Stomach (tissue), 4 donors: ENCODE measurements at regions not wholly inside any gene's neighbourhood (a gene's known extent, or its start where the extent isn't known, plus 50 kb on each side); places are given as distances from the start of the nearest gene placed in this dataset.

Experiments
- POLR2AphosphoS5 ChIP-seq, 3 donors: sonication (generic); formaldehyde crosslinking; IDR thresholded peaks; one replicate each; pipeline ENCODE4 v1.6.1; 2016; ENCODE audit warnings: antibody characterized with exemption in 3 of 3
- TF ChIP-seq, protein P1 (sequence below), 7 experiments: fragments of 450-650 bp in 4 of 7; fragments of 200-600 bp in 3 of 7; sonication (generic) in 3 of 7; IDR thresholded peaks; one replicate each; pipeline ENCODE4 v1.5.1; 2016 to 2019; ENCODE audit warnings: antibody characterized with exemption in 7 of 7, control low read depth in 2 of 7, mild to moderate bottlenecking in 1 of 7

DNA sequence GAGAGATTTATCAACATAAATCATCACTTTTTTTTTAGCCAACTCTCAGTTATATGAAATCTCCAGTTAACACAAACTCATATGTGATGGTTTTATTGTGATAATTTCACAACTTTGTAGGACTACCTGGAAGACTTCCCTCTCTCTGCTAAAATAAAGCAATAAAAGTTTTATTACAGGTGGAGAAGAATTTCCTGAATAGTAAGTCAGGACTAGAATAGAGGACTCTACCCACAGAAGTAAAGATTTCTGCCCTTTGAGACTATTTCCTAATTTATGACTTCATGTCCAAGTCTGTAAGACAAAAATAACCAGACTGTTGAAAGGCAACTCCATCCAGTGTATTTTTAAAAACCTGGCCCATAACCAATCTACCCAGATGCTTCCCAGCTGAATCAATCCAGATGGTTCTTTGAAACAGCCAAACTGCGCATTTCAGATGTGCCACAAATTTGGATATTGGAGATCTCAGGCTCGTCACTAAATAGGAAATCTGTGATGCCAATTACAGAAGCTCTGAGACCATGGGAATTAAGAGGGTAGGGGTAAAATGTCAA lies 234.0 kb upstream of the NMUR2 start:
- TF ChIP-seq, protein P1, sequence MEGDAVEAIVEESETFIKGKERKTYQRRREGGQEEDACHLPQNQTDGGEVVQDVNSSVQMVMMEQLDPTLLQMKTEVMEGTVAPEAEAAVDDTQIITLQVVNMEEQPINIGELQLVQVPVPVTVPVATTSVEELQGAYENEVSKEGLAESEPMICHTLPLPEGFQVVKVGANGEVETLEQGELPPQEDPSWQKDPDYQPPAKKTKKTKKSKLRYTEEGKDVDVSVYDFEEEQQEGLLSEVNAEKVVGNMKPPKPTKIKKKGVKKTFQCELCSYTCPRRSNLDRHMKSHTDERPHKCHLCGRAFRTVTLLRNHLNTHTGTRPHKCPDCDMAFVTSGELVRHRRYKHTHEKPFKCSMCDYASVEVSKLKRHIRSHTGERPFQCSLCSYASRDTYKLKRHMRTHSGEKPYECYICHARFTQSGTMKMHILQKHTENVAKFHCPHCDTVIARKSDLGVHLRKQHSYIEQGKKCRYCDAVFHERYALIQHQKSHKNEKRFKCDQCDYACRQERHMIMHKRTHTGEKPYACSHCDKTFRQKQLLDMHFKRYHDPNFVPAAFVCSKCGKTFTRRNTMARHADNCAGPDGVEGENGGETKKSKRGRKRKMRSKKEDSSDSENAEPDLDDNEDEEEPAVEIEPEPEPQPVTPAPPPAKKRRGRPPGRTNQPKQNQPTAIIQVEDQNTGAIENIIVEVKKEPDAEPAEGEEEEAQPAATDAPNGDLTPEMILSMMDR (IDR thresholded peaks at IDR 0.05): no peak
- TF ChIP-seq POLR2AphosphoS5 (IDR thresholded peaks at IDR 0.05): no peak
